Effector memory CD4-positive, alpha-beta T cell (primary cell): ENCODE measurements at regions not wholly inside any gene's neighbourhood (a gene's known extent, or its start where the extent isn't known, plus 50 kb on each side); places are given as distances from the start of the nearest gene placed in this dataset.
"Not testable (repeated sequence)": the region's sequence is repeated elsewhere in the genome, so short reads cannot be mapped to it uniquely, and the experiment has no call there.

Experiments
- DNase-seq, 3 donors: peaks; one replicate each; pipeline ENCODE4 v3.0.0-alpha.2; 2020
- H3K27ac ChIP-seq: 2 replicates; pipeline ENCODE4 v1.7.0; 2013; ENCODE audit warnings: mild to moderate bottlenecking, low read length, moderate library complexity; ENCODE audit not compliant: insufficient read depth, poor library complexity, severe bottlenecking
- H3K27me3 ChIP-seq: replicated peaks from 2 replicates; pipeline ENCODE4 v1.7.0; 2013; ENCODE audit warnings: mild to moderate bottlenecking, low read length; ENCODE audit not compliant: insufficient read depth, control insufficient read depth, poor library complexity, severe bottlenecking
- H3K36me3 ChIP-seq: 2 replicates; pipeline ENCODE4 v1.7.0; 2013; ENCODE audit warnings: mild to moderate bottlenecking, low read length, moderate library complexity; ENCODE audit not compliant: control insufficient read depth, insufficient read depth
- H3K4me1 ChIP-seq: 2 replicates; pipeline ENCODE4 v1.7.0; 2013; ENCODE audit warnings: low read length, mild to moderate bottlenecking; ENCODE audit not compliant: control insufficient read depth, insufficient read depth, poor library complexity, severe bottlenecking
- H3K4me3 ChIP-seq: 2 replicates; pipeline ENCODE4 v1.7.0; 2013; ENCODE audit warnings: low read length, low read depth, mild to moderate bottlenecking; ENCODE audit not compliant: insufficient read depth, poor library complexity, severe bottlenecking
- H3K9me3 ChIP-seq: 2 replicates; pipeline ENCODE4 v1.7.0; 2013; ENCODE audit warnings: mild to moderate bottlenecking, low read length, moderate library complexity; ENCODE audit not compliant: control insufficient read depth

DNA sequence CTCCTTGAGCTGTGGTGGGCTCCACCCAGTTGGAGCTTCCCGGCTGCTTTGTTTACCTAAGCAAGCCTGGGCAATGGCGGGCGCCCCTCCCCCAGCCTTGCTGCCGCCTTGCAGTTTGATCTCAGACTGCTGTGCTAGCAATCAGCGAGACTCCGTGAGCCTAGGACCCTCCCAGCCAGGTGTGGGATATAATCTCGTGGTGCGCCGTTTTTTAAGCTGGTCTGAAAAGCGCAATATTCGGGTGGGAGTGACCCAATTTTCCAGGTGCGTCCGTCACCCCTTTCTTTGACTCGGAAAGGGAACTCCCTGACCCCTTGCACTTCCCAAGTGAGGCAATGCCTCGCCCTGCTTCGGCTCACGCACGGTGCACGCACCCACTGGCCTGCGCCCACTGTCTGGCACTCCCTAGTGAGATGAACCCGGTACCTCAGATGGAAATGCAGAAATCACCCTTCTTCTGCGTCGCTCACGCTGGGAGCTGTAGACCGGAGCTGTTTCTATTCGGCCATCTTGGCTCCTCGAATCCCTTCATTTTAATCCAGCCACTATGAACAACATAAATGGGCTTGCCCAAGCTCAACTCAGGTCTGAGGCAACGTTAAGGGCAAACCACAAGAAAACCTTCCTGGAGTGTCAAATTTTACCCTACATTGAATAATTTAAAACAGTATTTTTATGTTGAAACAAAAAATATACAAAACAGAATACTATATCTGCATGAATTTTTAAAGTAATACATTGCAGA lies 112.4 kb upstream of the CCDC150 start:
- H3K9me3 ChIP-seq, H3K4me1 ChIP-seq, H3K4me3 ChIP-seq, DNase-seq, H3K27ac ChIP-seq, H3K36me3 ChIP-seq, H3K27me3 ChIP-seq: not testable (repeated sequence)

DNA sequence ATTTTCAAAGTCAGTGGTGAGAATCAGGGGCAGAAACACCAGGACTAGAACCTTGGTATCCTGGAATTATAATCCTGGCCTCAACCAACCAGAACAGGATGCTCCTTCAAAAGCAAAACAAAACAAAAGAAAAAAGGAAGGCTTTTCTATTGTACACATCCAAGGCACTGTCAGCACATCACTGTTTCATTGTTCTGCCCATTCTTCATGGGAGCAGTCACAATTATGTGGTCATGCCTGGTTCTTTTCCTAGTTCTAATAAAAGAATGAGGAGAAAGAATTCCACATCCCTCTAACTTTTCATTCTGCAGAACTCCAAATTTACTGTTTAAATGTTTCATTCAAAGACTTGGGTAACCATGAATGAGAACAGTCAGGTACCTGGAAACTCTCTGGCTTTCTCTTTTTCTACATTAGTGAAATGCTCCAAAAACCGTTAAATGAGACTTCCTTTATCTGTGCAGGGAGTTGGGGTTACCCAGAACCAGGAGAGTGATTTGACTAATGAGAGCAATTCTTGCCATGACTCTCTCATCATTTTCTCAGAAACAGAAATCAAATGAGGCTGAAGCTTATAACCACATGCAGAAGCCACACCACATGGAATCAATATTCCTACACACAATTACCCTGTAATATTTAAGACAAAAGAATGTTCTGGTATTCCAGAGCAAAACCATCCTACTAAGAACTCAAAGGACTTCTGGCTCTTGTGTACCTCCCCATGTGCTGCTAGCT lies 110.9 kb upstream of the CCDC150 start:
- no peak overlapping the region for H3K27ac ChIP-seq
- no peaks in the 10 kb centered on the region for H3K36me3 ChIP-seq
- H3K4me3 ChIP-seq, result no peak overlapping the region
- H3K4me1 ChIP-seq, result no peaks in the 10 kb centered on the region
- no peaks in the 10 kb centered on the region for H3K9me3 ChIP-seq
- no peaks in the 10 kb centered on the region for H3K27me3 ChIP-seq
- no peak for DNase-seq

DNA sequence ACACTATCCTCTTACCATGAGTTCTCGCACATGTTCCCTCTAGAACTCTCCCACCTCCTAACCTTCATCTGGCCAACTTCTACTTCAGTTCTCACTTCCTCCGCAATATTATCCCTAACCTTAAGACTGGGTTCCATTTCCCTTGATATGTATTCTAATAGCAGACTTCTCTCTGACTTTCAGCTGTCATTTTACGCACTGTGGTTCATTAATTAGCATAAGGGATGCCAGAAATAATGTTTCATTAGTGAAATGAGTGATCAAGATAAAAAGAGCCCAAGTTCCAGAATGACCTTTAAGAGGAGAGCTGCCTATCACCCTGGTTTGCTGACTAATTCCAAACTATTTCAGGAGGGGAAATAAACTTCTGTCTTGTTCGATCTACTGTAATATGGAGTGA lies 108.6 kb upstream of the CCDC150 start:
- Histone ChIP-seq H3K36me3 (no peaks in the 10 kb centered on the region), H3K27me3 (no peaks in the 10 kb centered on the region), H3K27ac (no peak overlapping the region), H3K4me3 (no peak overlapping the region), H3K9me3 (no peaks in the 10 kb centered on the region), H3K4me1 (no peaks in the 10 kb centered on the region)
- DNase-seq, result no peak

DNA sequence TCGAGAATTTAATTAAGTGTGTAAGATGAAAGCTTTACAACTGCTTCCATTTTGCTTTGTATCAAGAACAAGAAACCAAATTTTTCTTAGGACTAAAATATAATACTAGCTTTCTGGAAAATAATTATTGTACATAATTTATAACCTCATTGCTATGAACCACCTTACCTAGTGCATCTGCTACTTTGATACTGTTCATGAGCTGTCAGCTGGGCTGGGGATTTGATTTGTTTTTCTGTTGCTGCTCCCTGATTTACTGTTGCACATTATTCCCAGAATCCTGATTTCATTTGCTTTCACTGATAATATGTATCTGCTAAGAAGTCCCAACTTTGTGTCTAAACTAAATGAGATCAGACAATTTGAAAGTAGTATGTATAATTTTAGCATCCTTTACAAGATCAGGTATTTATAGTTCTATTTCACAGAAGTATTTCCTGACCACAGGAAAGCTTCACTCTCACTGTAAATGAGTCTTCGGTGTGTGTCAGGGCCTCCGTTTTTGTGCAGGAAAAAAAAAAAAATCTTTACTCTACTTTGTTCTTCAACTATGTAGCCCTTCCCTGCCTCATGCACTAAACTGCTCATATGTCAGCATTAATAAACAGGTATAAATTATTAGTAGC lies 105.6 kb upstream of the CCDC150 start:
- no peaks in the 10 kb centered on the region for H3K36me3 ChIP-seq
- DNase-seq, result no peak
- no peak overlapping the region for H3K27ac ChIP-seq
- no peaks in the 10 kb centered on the region for H3K27me3 ChIP-seq
- no peaks in the 10 kb centered on the region for H3K4me1 ChIP-seq
- H3K9me3 ChIP-seq, result no peaks in the 10 kb centered on the region
- H3K4me3 ChIP-seq, result no peak overlapping the region

DNA sequence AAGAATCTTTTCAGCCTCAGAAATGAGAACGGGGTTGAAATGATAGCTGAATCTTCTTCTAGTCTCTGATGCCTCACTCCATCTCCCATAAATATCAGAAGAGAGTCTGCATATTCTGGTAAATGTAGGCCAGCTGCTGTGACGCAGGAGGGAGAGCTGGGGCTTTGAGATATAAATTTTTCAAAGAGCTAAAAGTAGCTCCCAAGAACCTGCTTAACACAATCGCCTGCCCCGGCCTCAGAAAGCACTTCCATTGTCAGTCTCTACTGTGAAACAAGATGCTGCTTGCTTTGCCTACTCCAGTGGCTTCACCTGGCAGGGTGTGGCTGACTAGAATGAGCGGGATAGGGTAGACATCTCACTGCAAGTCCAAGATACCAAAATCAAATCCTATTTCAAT lies 105.0 kb upstream of the CCDC150 start:
- no peak overlapping the region for H3K4me3 ChIP-seq
- no peaks in the 10 kb centered on the region for H3K27me3 ChIP-seq
- H3K27ac ChIP-seq, result no peak overlapping the region
- DNase-seq, result no peak
- no peaks in the 10 kb centered on the region for H3K4me1 ChIP-seq
- no peaks in the 10 kb centered on the region for H3K9me3 ChIP-seq
- no peaks in the 10 kb centered on the region for H3K36me3 ChIP-seq

DNA sequence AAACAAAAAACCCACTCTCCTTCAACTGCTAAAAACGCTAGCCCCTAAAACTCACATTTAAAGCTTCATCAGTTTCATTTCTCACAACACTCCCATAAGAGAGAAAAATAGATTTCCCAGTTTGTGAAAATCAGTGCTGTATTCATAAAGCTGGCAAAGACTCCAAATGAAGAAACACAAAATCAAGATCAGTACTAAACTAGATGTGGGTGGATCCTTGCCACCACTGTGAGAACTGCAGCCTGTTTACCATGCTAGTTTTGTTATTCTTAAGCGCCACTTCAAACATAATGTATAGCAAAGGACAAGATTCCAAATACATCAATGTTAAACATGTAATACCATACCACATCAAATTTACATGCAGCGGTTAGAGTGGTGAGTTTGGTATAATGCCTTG lies 104.5 kb upstream of the CCDC150 start:
- Histone ChIP-seq H3K36me3 (no peaks in the 10 kb centered on the region), H3K27ac (no peak overlapping the region), H3K27me3 (no peaks in the 10 kb centered on the region), H3K4me3 (no peak overlapping the region), H3K4me1 (no peaks in the 10 kb centered on the region), H3K9me3 (no peaks in the 10 kb centered on the region)
- DNase-seq, result no peak

DNA sequence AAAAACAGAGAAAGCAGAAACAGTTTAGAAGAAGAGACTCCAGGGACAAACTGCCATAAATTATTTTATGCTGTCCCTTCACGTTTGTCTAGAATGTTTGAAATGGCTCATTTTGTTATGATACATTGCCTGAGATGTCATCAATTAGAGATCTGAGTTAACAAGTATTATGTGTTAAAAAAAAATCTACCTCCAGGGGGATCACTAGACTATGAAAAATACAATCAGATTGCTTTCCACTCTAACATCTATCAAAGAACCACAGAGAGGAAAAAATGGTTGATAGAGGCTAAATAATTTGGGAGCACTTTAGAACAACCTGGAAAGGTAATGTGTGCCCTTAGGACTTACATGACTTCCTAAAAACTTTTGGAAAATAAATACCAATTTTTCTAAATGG lies 103.8 kb upstream of the CCDC150 start:
- no peak overlapping the region for H3K27ac ChIP-seq
- no peak for DNase-seq
- H3K9me3 ChIP-seq, result no peaks in the 10 kb centered on the region
- no peak overlapping the region for H3K4me3 ChIP-seq
- no peaks in the 10 kb centered on the region for H3K4me1 ChIP-seq
- H3K36me3 ChIP-seq, result no peaks in the 10 kb centered on the region
- H3K27me3 ChIP-seq, result no peaks in the 10 kb centered on the region

DNA sequence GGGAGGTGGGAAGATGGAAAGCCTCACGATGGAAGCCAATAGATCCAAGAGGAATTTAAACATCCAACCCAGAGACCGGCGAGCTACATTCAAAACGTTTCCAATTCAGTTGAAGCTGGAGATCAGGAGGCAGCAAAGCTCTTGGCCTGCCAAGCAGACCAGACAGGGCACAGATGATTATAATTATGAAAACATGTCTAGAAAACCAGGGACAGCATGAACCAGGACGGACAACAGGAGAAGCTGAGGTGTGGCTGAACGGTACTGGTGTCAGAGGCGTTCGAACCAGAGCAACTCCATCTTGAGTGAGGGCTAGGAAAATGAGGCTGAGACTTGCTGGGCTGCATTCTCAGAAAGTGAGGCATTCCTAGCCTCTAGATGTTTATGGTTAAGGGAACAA lies 102.2 kb upstream of the CCDC150 start:
- no peak overlapping the region for H3K27ac ChIP-seq
- H3K27me3 ChIP-seq, result no peaks in the 10 kb centered on the region
- DNase-seq, result no peak
- H3K36me3 ChIP-seq, result no peaks in the 10 kb centered on the region
- no peak overlapping the region for H3K4me3 ChIP-seq
- no peaks in the 10 kb centered on the region for H3K9me3 ChIP-seq
- no peaks in the 10 kb centered on the region for H3K4me1 ChIP-seq

DNA sequence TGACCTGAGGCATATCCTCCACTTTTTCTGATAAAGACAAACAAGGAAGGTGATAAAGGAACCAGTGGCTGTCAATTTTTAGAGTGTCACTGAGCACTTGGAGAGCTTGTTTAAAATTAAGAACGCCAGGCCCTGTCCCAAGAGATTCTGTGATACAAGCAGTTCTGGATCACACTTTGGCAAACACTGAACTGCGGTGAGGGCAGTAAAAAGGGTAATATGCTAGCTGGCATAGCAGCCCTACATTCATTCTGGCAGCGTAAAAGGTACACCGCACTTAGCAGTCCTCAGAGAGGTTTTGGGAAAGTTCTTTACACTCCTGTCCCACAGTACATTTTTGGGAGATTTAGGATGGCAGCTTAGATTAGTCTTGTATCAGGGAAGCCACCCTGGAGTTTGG lies 101.3 kb upstream of the CCDC150 start:
- H3K9me3 ChIP-seq, result no peaks in the 10 kb centered on the region
- no peaks in the 10 kb centered on the region for H3K4me1 ChIP-seq
- DNase-seq, result no peak

DNA sequence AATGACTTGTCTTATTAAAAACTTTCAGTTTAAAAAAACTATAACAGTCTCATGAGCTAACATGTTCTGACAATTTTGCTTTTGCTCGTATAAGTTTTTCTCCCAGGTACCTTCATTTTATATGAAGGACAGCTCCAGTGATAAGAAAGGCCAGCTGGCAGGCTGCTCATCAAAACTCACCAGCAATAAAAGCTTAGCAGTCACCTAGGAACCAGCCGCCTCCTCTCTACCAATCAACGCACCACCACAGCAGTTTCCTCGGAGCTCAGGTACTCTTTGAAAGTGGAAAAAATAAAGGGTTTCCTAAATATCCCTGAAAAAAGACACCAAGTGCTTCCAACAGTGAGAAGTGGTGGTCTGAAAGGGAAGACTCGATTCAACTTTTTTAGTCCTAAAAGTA lies 100.9 kb upstream of the CCDC150 start:
- H3K27me3 ChIP-seq, result no peaks in the 10 kb centered on the region

More for the DNA sequence above, 101.3 kb upstream of the CCDC150 start:
- Histone ChIP-seq H3K4me3 (no peak overlapping the region), H3K27me3 (no peaks in the 10 kb centered on the region), H3K27ac (no peak overlapping the region), H3K36me3 (no peaks in the 10 kb centered on the region)

More for the DNA sequence above, 100.9 kb upstream of the CCDC150 start:
- H3K4me3 ChIP-seq, result no peak overlapping the region
- H3K27ac ChIP-seq, result no peak overlapping the region
- no peaks in the 10 kb centered on the region for H3K9me3 ChIP-seq
- H3K36me3 ChIP-seq, result no peaks in the 10 kb centered on the region
- no peak for DNase-seq
- H3K4me1 ChIP-seq, result no peaks in the 10 kb centered on the region
